GM23338 (cell line): ENCODE measurements at regions not wholly inside any gene's neighbourhood (a gene's known extent, or its start where the extent isn't known, plus 50 kb on each side); places are given as distances from the start of the nearest gene placed in this dataset.

ENCODE experiments used
- ATAC-seq: fragments of 200-7000 bp; cut with Tn5 transposase; 3 replicates; pipeline ENCODE4 v1.9.1; 2020
- DNase-seq: peaks from one replicate; pipeline ENCODE4 v3.0.0-alpha.2; 2015; ENCODE audit warnings: low spot score
- H2AFZ ChIP-seq: fragments of 200-600 bp; sonication (generic); 2 replicates; pipeline ENCODE4 v1.8.0; 2016; ENCODE audit warnings: antibody characterized with exemption, mild to moderate bottlenecking, moderate library complexity
- H3F3A ChIP-seq: fragments of 200-600 bp; sonication (generic); replicated peaks from 2 replicates; pipeline ENCODE4 v1.8.0; 2017; ENCODE audit warnings: antibody characterized with exemption, mixed run types, low read depth
- H3K27ac ChIP-seq: fragments of 200-600 bp; sonication (generic); 2 replicates; pipeline ENCODE4 v1.6.1; 2016; ENCODE audit warnings: low read depth
- H3K27me3 ChIP-seq: fragments of 200-600 bp; sonication (generic); 2 replicates; pipeline ENCODE4 v1.8.0; 2016; ENCODE audit warnings: mild to moderate bottlenecking, mixed run types, moderate library complexity; ENCODE audit not compliant: insufficient read depth
- H3K36me3 ChIP-seq: fragments of 200-600 bp; sonication (generic); 2 replicates; pipeline ENCODE4 v1.8.0; 2016; ENCODE audit warnings: mild to moderate bottlenecking; ENCODE audit not compliant: insufficient read depth
- H3K4me1 ChIP-seq: fragments of 200-600 bp; sonication (generic); 2 replicates; pipeline ENCODE4 v1.8.0; 2016; ENCODE audit warnings: mild to moderate bottlenecking, moderate library complexity; ENCODE audit not compliant: insufficient read depth
- H3K4me2 ChIP-seq: fragments of 200-600 bp; sonication (generic); 2 replicates; pipeline ENCODE4 v1.7.1; 2017; ENCODE audit warnings: mixed run types
- H3K4me3 ChIP-seq: fragments of 200-600 bp; sonication (generic); 2 replicates; pipeline ENCODE4 v1.6.1; 2016; ENCODE audit warnings: mixed run types
- H3K79me2 ChIP-seq: fragments of 200-600 bp; sonication (generic); replicated peaks from 2 replicates; pipeline ENCODE4 v1.8.0; 2017; ENCODE audit warnings: mild to moderate bottlenecking; ENCODE audit not compliant: insufficient read depth
- H3K9me2 ChIP-seq: fragments of 200-600 bp; sonication (generic); 2 replicates; pipeline ENCODE4 v1.8.0; 2017; ENCODE audit not compliant: insufficient read depth
- H4K20me1 ChIP-seq: fragments of 200-600 bp; sonication (generic); replicated peaks from 2 replicates; pipeline ENCODE4 v1.8.0; 2017; ENCODE audit warnings: mild to moderate bottlenecking; ENCODE audit not compliant: insufficient read depth
- H3K27ac Mint-ChIP-seq: 2 replicates; pipeline ENCODE4 v1.8.0; 2020; ENCODE audit warnings: inconsistent platforms, mild to moderate bottlenecking, moderate library complexity, mixed read lengths
- H3K27me3 Mint-ChIP-seq: 3 replicates; pipeline ENCODE4 v1.8.0; 2022; ENCODE audit warnings: low read depth, mild to moderate bottlenecking, moderate library complexity, mixed read lengths, inconsistent platforms; ENCODE audit not compliant: insufficient read depth, poor library complexity
- H3K36me3 Mint-ChIP-seq: 3 replicates; pipeline ENCODE4 v1.8.0; 2021; ENCODE audit warnings: low read depth, mild to moderate bottlenecking, inconsistent platforms, moderate library complexity, mixed read lengths
- H3K4me1 Mint-ChIP-seq: 3 replicates; pipeline ENCODE4 v1.8.0; 2020; ENCODE audit warnings: mild to moderate bottlenecking, inconsistent platforms, mixed read lengths
- H3K4me3 Mint-ChIP-seq: 3 replicates; pipeline ENCODE4 v1.8.0; 2021; ENCODE audit warnings: moderate library complexity, mild to moderate bottlenecking, inconsistent platforms, mixed read lengths
- H3K9me3 Mint-ChIP-seq: 3 replicates; pipeline ENCODE4 v1.8.0; 2020; ENCODE audit warnings: moderate library complexity, mild to moderate bottlenecking, inconsistent platforms, mixed read lengths
- EZH2 ChIP-seq: fragments of 200-600 bp; sonication (generic); IDR thresholded peaks from one replicate; pipeline ENCODE4 v1.8.0; 2017; ENCODE audit warnings: antibody characterized with exemption, mild to moderate bottlenecking, low read depth; ENCODE audit not compliant: unreplicated experiment
- EZH2phosphoT487 ChIP-seq: fragments of 200-600 bp; sonication (generic); IDR thresholded peaks from one replicate; pipeline ENCODE4 v1.8.1; 2018; ENCODE audit warnings: antibody characterized with exemption; ENCODE audit not compliant: unreplicated experiment
- NANOG ChIP-seq: IDR thresholded peaks from 2 replicates; pipeline ENCODE4 v1.6.1; 2016; ENCODE audit warnings: antibody characterized with exemption, borderline replicate concordance
- STAT1 ChIP-seq: IDR thresholded peaks from one replicate; pipeline ENCODE4 v1.6.1; 2016; ENCODE audit warnings: antibody characterized with exemption; ENCODE audit not compliant: unreplicated experiment
- ZNF114 ChIP-seq: fragments of 250-450 bp; sonication (Bioruptor Pico); IDR thresholded peaks from 2 replicates; pipeline ENCODE4 v1.5.0; 2020; ENCODE audit warnings: mild to moderate bottlenecking, moderate library complexity
- ZNF331 ChIP-seq: fragments of 250-450 bp; sonication (Bioruptor Pico); IDR thresholded peaks from 2 replicates; pipeline ENCODE4 v1.5.0; 2020; ENCODE audit warnings: low read depth, mild to moderate bottlenecking, moderate library complexity
- ZNF462 ChIP-seq: fragments of 250-450 bp; sonication (Bioruptor Pico); IDR thresholded peaks from 2 replicates; pipeline ENCODE4 v1.5.0; 2020; ENCODE audit warnings: mild to moderate bottlenecking, moderate library complexity
- TF ChIP-seq, protein P1 (sequence below): IDR thresholded peaks from one replicate; pipeline ENCODE4 v1.6.1; 2018; ENCODE audit warnings: antibody characterized with exemption; ENCODE audit not compliant: unreplicated experiment
- TF ChIP-seq, protein P2 (sequence below), 2 experiments: fragments of 200-600 bp in 1 of 2; sonication (generic) in 1 of 2; conservative IDR thresholded peaks; 2 replicates each; pipeline versions ENCODE4 v1.5.1 to v1.6.1; 2016 to 2017; ENCODE audit warnings: antibody characterized with exemption in 2 of 2, low read depth in 2 of 2, mild to moderate bottlenecking in 2 of 2, moderate library complexity in 1 of 2

GRCh38 chr3:174358252-174358651 lies 500.9 kb upstream of the NAALADL2 start (continued):
- TF ChIP-seq, protein P1, sequence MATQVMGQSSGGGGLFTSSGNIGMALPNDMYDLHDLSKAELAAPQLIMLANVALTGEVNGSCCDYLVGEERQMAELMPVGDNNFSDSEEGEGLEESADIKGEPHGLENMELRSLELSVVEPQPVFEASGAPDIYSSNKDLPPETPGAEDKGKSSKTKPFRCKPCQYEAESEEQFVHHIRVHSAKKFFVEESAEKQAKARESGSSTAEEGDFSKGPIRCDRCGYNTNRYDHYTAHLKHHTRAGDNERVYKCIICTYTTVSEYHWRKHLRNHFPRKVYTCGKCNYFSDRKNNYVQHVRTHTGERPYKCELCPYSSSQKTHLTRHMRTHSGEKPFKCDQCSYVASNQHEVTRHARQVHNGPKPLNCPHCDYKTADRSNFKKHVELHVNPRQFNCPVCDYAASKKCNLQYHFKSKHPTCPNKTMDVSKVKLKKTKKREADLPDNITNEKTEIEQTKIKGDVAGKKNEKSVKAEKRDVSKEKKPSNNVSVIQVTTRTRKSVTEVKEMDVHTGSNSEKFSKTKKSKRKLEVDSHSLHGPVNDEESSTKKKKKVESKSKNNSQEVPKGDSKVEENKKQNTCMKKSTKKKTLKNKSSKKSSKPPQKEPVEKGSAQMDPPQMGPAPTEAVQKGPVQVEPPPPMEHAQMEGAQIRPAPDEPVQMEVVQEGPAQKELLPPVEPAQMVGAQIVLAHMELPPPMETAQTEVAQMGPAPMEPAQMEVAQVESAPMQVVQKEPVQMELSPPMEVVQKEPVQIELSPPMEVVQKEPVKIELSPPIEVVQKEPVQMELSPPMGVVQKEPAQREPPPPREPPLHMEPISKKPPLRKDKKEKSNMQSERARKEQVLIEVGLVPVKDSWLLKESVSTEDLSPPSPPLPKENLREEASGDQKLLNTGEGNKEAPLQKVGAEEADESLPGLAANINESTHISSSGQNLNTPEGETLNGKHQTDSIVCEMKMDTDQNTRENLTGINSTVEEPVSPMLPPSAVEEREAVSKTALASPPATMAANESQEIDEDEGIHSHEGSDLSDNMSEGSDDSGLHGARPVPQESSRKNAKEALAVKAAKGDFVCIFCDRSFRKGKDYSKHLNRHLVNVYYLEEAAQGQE: no peak
- no peak for TF ChIP-seq STAT1
- TF ChIP-seq ZNF114 (CRISPR knock-in tag): no peak
- TF ChIP-seq, protein P2, sequence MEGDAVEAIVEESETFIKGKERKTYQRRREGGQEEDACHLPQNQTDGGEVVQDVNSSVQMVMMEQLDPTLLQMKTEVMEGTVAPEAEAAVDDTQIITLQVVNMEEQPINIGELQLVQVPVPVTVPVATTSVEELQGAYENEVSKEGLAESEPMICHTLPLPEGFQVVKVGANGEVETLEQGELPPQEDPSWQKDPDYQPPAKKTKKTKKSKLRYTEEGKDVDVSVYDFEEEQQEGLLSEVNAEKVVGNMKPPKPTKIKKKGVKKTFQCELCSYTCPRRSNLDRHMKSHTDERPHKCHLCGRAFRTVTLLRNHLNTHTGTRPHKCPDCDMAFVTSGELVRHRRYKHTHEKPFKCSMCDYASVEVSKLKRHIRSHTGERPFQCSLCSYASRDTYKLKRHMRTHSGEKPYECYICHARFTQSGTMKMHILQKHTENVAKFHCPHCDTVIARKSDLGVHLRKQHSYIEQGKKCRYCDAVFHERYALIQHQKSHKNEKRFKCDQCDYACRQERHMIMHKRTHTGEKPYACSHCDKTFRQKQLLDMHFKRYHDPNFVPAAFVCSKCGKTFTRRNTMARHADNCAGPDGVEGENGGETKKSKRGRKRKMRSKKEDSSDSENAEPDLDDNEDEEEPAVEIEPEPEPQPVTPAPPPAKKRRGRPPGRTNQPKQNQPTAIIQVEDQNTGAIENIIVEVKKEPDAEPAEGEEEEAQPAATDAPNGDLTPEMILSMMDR (conservative IDR thresholded peaks at IDR 0.05; ENCODE audit: low read depth in 2 of 2): no peak
- no peak for TF ChIP-seq ZNF331 (CRISPR knock-in tag)
- TF ChIP-seq EZH2phosphoT487: no peak
- TF ChIP-seq EZH2: no peak

- H3K27me3 Mint-ChIP-seq: peaks cover 3% of the 10 kb centered on the region
- Histone ChIP-seq H3K9me2 (no peaks in the 10 kb centered on the region; the same call in 1 of the 2 replicates), H3K4me3 (no peak overlapping the region), H3K27ac (no peak overlapping the region), H3F3A (no peaks in the 10 kb centered on the region), H3K27me3 (no peaks in the 10 kb centered on the region), H3K4me2 (no peak overlapping the region), H3K36me3 (no peaks in the 10 kb centered on the region), H2AFZ (peak overlapping the region; percentile 76; the same call in 1 of the 2 replicates), H3K79me2 (no peaks in the 10 kb centered on the region), H3K4me1 (no peaks in the 10 kb centered on the region), H4K20me1 (no peaks in the 10 kb centered on the region)
- no peaks in the 10 kb centered on the region; the same call in 2 of the 3 replicates for H3K9me3 Mint-ChIP-seq
- DNase-seq: no peak
- no peaks in the 10 kb centered on the region for H3K36me3 Mint-ChIP-seq
- H3K4me3 Mint-ChIP-seq: no peak overlapping the region
- no peaks in the 10 kb centered on the region for H3K4me1 Mint-ChIP-seq
- no peak overlapping the region for H3K27ac Mint-ChIP-seq
- ATAC-seq: no peak
- TF ChIP-seq ZNF462 (CRISPR knock-in tag) (no peak), EZH2phosphoT487 (no peak), NANOG (no peak), ZNF114 (CRISPR knock-in tag) (no peak), ZNF331 (CRISPR knock-in tag) (no peak)
- TF ChIP-seq, protein P2 (conservative IDR thresholded peaks at IDR 0.05; ENCODE audit: low read depth in 2 of 2): no peak
Measured at GRCh38 chr3:174362556-174362955, 496.6 kb upstream of the NAALADL2 start.
